ES-I3 (cell line): ENCODE measurements at regions not wholly inside any gene's neighbourhood (a gene's known extent, or its start where the extent isn't known, plus 50 kb on each side); places are given as distances from the start of the nearest gene placed in this dataset.
"Not testable (repeated sequence)": the region's sequence is repeated elsewhere in the genome, so short reads cannot be mapped to it uniquely, and the experiment has no call there.

Source experiments
- H3K36me3 ChIP-seq: 2 replicates; pipeline ENCODE4 v1.6.1; 2013; ENCODE audit warnings: mild to moderate bottlenecking, low read length, control low read depth, moderate library complexity; ENCODE audit not compliant: insufficient read depth
- H3K4me1 ChIP-seq: 2 replicates; pipeline ENCODE4 v1.6.1; 2013; ENCODE audit warnings: mild to moderate bottlenecking, control low read depth, low read length; ENCODE audit not compliant: insufficient read depth
- H3K9ac ChIP-seq: 2 replicates; pipeline ENCODE4 v1.6.1; 2013; ENCODE audit warnings: low read depth, mild to moderate bottlenecking, low read length, moderate library complexity
- H3K9me3 ChIP-seq: 2 replicates; pipeline ENCODE4 v1.6.1; 2013; ENCODE audit warnings: mild to moderate bottlenecking, low read length, moderate library complexity; ENCODE audit not compliant: control insufficient read depth, insufficient read depth

- H3K9me3 ChIP-seq = peaks cover 4% of the 10 kb centered on the region; the same call in 1 of the 2 replicates
- peaks cover 4% of the 10 kb centered on the region; the same call in 1 of the 2 replicates for H3K4me1 ChIP-seq
- H3K9ac ChIP-seq = no peak overlapping the region
- no peaks in the 10 kb centered on the region for H3K36me3 ChIP-seq
Measured at GRCh38 chr3:177453451-177453844, 256.2 kb upstream of the TBL1XR1 start.

- peaks cover 12% of the 10 kb centered on the region for H3K4me1 ChIP-seq
- H3K9me3 ChIP-seq, H3K9ac ChIP-seq, H3K36me3 ChIP-seq: not testable (repeated sequence)
Measured at GRCh38 chr3:177457204-177457603, 259.9 kb upstream of the TBL1XR1 start.

- Histone ChIP-seq H3K9me3 (peaks cover 4% of the 10 kb centered on the region; the same call in 1 of the 2 replicates), H3K36me3 (no peaks in the 10 kb centered on the region), H3K9ac (no peak overlapping the region)
Measured at GRCh38 chr3:177459401-177459800, 262.1 kb upstream of the TBL1XR1 start.

GRCh38 chr3:177460047-177460446 is 262.8 kb upstream of the TBL1XR1 start:
- H3K9me3 ChIP-seq = peaks cover 4% of the 10 kb centered on the region; the same call in 1 of the 2 replicates
- H3K9ac ChIP-seq = no peak overlapping the region
- no peaks in the 10 kb centered on the region for H3K36me3 ChIP-seq
- peaks cover 17% of the 10 kb centered on the region for H3K4me1 ChIP-seq

More at GRCh38 chr3:177459401-177459800, 262.1 kb upstream of the TBL1XR1 start:
- H3K4me1 ChIP-seq = peaks cover 17% of the 10 kb centered on the region

GRCh38 chr3:177461765-177462164 is 264.5 kb upstream of the TBL1XR1 start:
- no peaks in the 10 kb centered on the region for H3K36me3 ChIP-seq
- no peak overlapping the region for H3K9ac ChIP-seq
- H3K4me1 ChIP-seq = peaks cover 17% of the 10 kb centered on the region
- H3K9me3 ChIP-seq = peaks cover 3% of the 10 kb centered on the region; the same call in 1 of the 2 replicates

- not testable (repeated sequence) for H3K9ac ChIP-seq, H3K9me3 ChIP-seq, H3K36me3 ChIP-seq
- peaks cover 17% of the 10 kb centered on the region for H3K4me1 ChIP-seq
Measured at GRCh38 chr3:177463341-177463740, 266.1 kb upstream of the TBL1XR1 start.

- Histone ChIP-seq H3K4me1 (peaks cover 17% of the 10 kb centered on the region), H3K9ac (no peak overlapping the region), H3K9me3 (no peaks in the 10 kb centered on the region), H3K36me3 (no peaks in the 10 kb centered on the region)
Measured at GRCh38 chr3:177463863-177464262, 266.6 kb upstream of the TBL1XR1 start.

- Histone ChIP-seq H3K4me1 (peaks cover 17% of the 10 kb centered on the region), H3K9me3 (no peaks in the 10 kb centered on the region), H3K9ac (no peak overlapping the region), H3K36me3 (no peaks in the 10 kb centered on the region)
Measured at GRCh38 chr3:177464392-177465256, 267.3 kb upstream of the TBL1XR1 start.

- Histone ChIP-seq H3K4me1 (peaks cover 10% of the 10 kb centered on the region), H3K9ac (no peak overlapping the region), H3K36me3 (no peaks in the 10 kb centered on the region), H3K9me3 (no peaks in the 10 kb centered on the region)
Measured at GRCh38 chr3:177465257-177465642, 268.0 kb upstream of the TBL1XR1 start.

GRCh38 chr3:177466074-177466473 is 268.8 kb upstream of the TBL1XR1 start:
- Histone ChIP-seq H3K36me3 (no peaks in the 10 kb centered on the region), H3K4me1 (peaks cover 5% of the 10 kb centered on the region; the same call in 1 of the 2 replicates), H3K9ac (no peak overlapping the region), H3K9me3 (no peaks in the 10 kb centered on the region)

GRCh38 chr3:177466622-177467021 is 269.3 kb upstream of the TBL1XR1 start:
- not testable (repeated sequence) for H3K9me3 ChIP-seq, H3K36me3 ChIP-seq, H3K4me1 ChIP-seq, H3K9ac ChIP-seq

- Histone ChIP-seq H3K36me3 (no peaks in the 10 kb centered on the region), H3K9ac (no peak overlapping the region), H3K4me1 (peaks cover 5% of the 10 kb centered on the region; the same call in 1 of the 2 replicates), H3K9me3 (no peaks in the 10 kb centered on the region)
Measured at GRCh38 chr3:177467247-177467985, 270.1 kb upstream of the TBL1XR1 start.

- H3K9ac ChIP-seq = no peak overlapping the region
- no peaks in the 10 kb centered on the region for H3K36me3 ChIP-seq
- H3K4me1 ChIP-seq = peaks cover 5% of the 10 kb centered on the region; the same call in 1 of the 2 replicates
- H3K9me3 ChIP-seq = no peaks in the 10 kb centered on the region
Measured at GRCh38 chr3:177468331-177468730, 271.0 kb upstream of the TBL1XR1 start.

GRCh38 chr3:177468816-177469215 is 271.5 kb upstream of the TBL1XR1 start:
- no peaks in the 10 kb centered on the region for H3K9me3 ChIP-seq
- no peak overlapping the region for H3K9ac ChIP-seq
- no peaks in the 10 kb centered on the region for H3K36me3 ChIP-seq
- peaks cover 3% of the 10 kb centered on the region; the same call in 1 of the 2 replicates for H3K4me1 ChIP-seq
